ENCODE measurements at regions not wholly inside any gene's neighbourhood (a gene's known extent, or its start where the extent isn't known, plus 50 kb on each side); places are given as distances from the start of the nearest gene placed in this dataset.

DNA sequence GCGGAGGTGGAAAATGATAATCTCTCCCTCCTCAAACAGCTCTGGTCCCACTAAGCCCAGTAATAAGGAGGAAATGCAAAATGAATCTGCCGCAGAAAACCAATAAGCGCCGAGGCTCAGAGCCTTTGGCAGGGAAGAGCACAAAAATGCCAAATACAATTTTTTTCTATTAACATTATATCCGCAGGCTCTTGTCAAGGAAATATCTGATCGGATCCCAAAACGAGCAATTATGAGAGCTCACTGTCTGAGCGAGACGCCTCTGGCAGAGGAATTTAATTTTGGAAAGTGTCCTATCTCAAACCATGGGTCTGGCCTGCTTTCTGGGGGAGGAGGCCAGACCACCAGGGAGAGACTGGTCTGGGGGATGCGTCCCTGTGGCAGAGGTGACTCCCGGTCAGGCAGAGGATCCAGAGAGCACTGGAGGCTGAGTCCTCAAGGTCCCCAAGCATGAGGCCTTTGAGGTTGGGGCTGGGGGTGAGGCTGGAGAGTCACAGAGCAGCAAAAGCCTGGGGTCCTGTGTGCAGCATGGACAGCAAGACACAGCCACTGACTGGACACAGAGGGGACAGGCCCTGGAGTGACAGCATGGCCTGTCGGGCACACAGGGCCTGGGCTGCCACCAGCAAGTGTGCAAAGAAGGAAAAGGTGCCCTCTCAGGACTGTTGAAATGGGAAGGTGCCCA, 342.8 kb upstream of the SFSWAP start:
- CTCF ChIA-PET = no interaction called here
- TF ChIP-seq, protein P1, sequence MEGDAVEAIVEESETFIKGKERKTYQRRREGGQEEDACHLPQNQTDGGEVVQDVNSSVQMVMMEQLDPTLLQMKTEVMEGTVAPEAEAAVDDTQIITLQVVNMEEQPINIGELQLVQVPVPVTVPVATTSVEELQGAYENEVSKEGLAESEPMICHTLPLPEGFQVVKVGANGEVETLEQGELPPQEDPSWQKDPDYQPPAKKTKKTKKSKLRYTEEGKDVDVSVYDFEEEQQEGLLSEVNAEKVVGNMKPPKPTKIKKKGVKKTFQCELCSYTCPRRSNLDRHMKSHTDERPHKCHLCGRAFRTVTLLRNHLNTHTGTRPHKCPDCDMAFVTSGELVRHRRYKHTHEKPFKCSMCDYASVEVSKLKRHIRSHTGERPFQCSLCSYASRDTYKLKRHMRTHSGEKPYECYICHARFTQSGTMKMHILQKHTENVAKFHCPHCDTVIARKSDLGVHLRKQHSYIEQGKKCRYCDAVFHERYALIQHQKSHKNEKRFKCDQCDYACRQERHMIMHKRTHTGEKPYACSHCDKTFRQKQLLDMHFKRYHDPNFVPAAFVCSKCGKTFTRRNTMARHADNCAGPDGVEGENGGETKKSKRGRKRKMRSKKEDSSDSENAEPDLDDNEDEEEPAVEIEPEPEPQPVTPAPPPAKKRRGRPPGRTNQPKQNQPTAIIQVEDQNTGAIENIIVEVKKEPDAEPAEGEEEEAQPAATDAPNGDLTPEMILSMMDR (IDR thresholded peaks at IDR 0.05; ENCODE audit: control extremely low read depth, extremely low read depth, low read depth, missing control alignments) = no peak
- DNase-seq (ENCODE audit: extremely low spot score) = no peak
- POLR2A ChIA-PET = no interaction called here

DNA sequence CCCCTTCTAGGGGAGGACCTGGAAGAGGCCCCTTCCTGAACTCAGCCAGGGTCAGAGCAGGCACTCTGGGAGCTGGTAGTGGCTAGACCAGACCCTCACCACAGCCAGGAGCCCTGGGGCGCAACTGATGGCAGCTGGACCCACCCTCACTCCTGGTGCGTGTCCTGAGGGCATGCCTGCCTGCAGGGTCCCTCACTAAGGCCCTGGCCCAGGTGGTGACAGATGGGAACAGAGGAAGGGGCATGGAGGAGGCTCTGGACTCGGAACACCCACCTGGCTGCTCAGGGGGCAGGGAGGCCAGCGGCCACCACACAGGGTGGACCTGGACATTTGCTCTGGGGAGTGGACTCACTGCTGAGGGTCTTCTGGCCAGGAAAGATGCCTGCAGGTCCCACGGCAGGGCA, 342.2 kb upstream of the SFSWAP start:
- ChIA-PET CTCF (no interaction called here), POLR2A (no interaction called here)
- no peak for DNase-seq (ENCODE audit: extremely low spot score)
- TF ChIP-seq, protein P1 (IDR thresholded peaks at IDR 0.05; ENCODE audit: control extremely low read depth, extremely low read depth, low read depth, missing control alignments) = no peak

DNA sequence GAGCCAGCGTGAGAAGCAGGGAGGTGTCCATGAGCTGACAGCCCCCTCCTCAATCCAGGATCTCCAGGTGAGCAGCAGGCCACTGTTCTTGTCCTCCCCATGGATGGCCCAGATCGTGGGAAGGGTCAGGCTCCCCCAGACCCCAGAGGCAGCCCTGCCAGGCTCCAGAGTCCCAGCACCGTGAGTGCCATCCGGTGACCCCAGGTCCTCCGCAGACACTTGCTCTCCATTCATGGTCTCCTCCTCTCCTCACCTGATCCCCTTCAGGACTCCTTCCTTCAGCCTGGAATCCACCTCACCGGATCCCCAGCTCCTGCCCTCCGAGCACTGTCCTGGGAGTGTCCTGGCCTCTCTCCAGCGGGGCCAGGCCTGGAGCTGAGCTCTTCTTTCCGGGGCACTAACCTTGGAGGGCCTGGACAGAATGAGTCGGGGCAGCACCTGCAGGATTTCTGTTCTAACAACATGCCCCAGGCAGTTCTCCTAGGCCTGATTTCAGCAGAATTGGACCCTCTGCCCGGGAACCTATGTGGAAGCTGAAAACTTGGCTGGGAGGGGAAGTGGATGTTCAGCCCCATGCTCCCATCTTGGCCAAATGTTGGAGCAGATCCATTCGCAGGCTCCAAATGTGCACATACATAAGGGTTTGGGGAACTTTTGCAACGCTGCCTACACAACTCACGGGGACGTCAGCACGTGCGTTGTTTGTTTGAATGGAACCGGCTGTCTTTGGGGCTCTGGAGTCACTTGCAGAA, 341.6 kb upstream of the SFSWAP start:
- POLR2A ChIA-PET = no interaction called here
- CTCF ChIA-PET = no interaction called here
- DNase-seq (ENCODE audit: extremely low spot score) = no peak
- TF ChIP-seq, protein P1 (IDR thresholded peaks at IDR 0.05; ENCODE audit: control extremely low read depth, extremely low read depth, low read depth, missing control alignments) = no peak

DNA sequence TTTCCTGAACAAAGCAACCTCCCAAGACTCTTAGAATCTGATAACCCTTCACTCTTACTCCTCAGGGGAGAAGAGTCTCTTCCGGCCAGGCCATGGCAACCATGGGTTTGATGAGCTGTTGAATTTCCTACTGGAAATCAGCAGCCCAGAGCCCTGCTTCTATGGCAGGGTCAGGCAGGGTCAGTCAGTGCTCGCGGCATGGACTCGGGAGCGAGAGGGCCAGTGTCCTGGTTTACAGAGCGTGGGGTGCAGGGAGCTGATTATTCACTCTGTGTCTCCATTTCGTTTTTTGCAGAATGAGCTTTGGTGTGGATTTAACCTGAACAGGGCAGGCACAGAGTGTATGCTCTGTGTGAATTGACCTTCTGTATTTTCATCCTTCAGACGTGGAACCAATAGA, 340.6 kb upstream of the SFSWAP start:
- DNase-seq (ENCODE audit: extremely low spot score) = no peak
- TF ChIP-seq, protein P1 (IDR thresholded peaks at IDR 0.05; ENCODE audit: control extremely low read depth, extremely low read depth, low read depth, missing control alignments) = no peak
- POLR2A ChIA-PET = no interaction called here
- CTCF ChIA-PET = no interaction called here

DNA sequence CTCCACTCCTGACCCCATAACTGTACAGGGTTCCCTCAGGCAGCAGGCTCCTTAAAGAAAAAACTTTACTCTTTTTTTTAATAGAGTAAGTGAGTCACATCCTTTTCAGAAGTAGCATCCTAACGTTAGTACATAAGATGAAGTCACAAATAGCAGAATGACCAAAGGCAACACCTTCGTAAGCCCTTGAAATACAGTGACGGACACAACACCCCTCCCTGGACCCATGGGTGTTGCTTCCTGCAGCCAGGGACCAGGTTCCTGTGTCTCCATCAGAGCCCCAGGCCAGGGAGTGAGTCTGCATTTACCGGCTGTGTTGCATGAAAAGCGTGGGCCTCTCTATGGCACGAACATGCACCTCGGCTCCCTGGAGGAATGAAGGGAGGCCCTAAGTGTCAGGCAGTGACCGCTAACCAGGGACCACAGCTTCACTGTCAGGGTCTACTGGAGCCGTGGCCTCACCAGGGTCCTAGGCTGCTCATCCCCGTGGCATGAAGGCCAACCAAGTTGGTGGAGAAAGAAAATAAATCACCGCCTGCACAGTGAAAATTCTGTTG, 340.0 kb upstream of the SFSWAP start:
- CTCF ChIA-PET = no interaction called here
- TF ChIP-seq, protein P1 (IDR thresholded peaks at IDR 0.05; ENCODE audit: control extremely low read depth, extremely low read depth, low read depth, missing control alignments) = no peak
- no peak for DNase-seq (ENCODE audit: extremely low spot score)
- POLR2A ChIA-PET = no interaction called here

DNA sequence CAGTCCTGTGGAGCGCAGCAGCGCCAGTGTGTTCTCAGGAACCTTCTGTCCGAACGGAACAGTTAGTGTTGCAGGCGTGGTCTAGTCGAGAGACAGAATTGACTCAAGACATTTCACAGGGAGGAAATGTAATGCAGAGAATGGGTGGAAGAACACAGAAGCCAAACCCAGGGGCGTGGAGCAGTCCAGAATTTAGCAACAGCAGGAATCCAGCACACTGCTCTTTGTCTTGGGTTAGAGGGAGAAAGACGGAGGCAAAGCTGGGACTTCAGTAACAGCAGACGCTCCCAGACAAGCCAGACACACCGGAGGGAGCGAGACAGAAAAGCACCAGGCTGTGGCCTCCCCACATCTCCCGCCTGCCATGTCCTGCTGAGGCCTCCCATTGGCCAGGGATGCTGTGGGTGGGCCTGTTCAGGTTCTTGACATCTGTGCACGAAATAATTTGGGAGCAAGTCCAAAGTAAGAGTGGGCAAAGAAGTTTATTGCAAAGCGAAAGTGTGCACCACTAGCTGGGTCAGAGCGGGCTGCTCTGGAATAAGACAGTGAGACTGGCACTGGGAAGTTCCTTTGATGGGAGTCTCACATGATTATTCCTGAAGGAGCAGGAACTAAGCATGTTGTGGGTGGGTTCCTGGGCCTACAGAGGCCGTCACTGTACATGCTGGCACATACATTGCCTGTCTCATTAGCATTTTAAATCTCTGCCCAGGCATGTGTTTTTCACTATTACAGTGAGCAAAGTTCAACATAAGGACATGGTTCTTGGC, 339.3 kb upstream of the SFSWAP start:
- no peak for DNase-seq (ENCODE audit: extremely low spot score)
- ChIA-PET POLR2A (no interaction called here), CTCF (no interaction called here)
- TF ChIP-seq, protein P1 (IDR thresholded peaks at IDR 0.05; ENCODE audit: control extremely low read depth, extremely low read depth, low read depth, missing control alignments) = no peak

All from GM10248 (cell line).